HG03460 (cell line): ENCODE measurements at regions not wholly inside any gene's neighbourhood (a gene's known extent, or its start where the extent isn't known, plus 50 kb on each side); places are given as distances from the start of the nearest gene placed in this dataset.

Experiments used
- ATAC-seq: cut with Tn5 transposase; IDR thresholded peaks from one replicate; pipeline ENCODE4 v1.9.1; 2021; ENCODE audit not compliant: unreplicated experiment

DNA sequence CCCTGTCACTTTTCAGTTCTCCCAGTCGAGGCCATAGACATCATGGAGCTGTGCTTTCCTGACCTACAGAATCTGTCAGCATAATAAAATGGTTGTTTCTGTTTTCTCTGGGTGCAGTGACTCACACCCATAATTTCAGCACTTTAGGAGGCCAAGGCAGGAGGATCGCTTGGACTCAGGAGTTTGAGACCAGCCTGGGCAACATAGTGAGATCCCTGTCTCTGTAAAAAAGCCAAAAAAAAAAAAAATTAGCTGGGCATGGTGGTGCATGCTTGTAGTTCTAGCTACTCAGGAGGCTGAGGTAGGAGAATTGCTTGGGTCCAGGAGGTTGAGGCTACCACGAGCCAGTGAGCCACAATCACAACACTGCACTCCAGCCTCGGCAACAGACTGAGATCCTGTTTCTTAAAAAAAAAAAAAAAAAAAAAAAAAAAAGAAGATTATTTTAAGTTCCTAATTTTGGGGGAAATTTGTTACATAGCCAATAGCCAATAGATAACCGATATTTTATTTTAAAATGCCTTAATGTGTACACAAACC lies 196.2 kb downstream of the ADSS2 start:
- ATAC-seq, result no peak

DNA sequence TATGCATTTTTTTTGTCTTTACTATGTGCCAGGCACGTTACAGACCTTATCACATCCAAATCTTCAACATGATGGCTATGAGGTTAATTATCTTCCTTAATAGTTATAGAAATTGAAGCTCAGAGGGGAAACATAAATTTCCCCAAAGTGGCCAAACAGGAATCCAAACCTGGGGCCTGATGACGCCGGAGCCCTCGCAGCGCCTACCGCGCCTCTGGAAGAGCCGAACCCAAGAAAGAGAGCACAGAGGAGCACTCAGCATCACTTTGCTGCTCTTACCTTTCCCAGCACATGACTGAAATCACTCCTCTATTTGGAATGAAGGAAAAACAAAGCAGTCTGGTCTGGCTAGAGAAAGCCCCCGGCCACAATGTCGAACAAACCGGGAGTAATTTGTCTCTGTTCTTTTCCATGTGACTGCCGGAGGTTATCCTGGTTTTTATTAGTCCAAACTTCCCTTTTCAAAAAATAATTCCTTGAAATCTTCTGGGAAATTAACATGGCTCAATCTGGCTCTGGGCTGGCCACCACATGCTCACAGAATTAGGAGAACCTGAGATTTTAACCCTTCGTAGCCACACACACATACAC lies 195.5 kb downstream of the ADSS2 start:
- no peak for ATAC-seq

DNA sequence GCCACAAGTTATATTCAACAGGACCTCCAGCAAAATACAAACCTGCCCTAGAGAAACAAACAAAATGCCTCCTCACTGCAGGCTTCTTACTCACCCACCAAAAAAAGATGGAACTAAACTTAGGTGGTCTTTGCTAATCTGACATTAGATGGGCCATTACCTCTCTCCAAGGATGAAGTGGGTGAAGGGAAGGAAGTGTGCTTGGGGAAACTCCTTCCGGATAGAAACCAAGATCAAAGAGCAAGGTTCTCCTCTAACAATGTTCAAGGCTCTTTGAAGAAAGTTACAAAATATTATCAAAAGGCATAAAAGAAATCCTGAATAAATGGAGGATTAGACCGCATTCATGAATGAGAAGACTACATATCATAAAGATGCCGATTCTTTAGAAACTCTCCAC lies 187.5 kb downstream of the ADSS2 start:
- no peak for ATAC-seq

DNA sequence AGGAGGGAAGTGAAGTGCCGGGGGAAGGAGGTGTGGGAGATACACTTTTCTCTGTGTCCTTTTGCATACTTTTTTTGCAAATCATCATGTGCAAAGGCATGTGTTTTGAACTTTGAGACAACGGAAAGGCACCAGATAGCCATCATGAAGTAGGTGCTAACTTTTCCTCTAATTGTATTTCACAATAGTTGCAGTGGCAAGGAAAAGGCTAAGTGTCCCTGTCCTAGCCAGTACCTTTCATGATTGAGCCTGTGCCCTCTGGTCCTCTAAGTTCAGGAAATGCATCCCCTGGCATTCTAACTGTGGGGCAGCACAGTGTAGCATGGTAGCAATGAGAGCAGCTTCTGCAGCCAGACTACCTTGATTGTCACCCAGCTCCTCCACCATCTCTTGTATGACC lies 186.2 kb downstream of the ADSS2 start:
- no peak for ATAC-seq

DNA sequence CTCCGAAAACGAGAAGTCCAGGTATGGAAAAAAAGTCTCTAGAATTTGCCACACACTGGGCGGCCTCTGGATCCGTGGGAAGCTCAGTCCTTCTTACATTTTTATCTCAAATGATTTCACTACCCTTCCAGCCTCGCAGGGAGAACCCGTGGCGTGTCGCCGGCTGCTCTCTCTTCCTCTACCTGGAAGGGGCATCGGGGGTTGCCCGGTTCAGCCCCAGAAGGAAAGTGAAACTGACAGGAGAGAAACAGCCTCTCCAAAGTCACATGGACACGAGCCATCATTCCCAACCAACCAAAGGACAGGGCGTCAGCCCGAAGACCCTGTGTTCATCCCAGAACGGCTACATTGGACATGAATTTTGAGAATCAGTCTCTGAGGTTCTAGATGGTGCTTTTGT lies 182.5 kb downstream of the ADSS2 start:
- no peak for ATAC-seq

DNA sequence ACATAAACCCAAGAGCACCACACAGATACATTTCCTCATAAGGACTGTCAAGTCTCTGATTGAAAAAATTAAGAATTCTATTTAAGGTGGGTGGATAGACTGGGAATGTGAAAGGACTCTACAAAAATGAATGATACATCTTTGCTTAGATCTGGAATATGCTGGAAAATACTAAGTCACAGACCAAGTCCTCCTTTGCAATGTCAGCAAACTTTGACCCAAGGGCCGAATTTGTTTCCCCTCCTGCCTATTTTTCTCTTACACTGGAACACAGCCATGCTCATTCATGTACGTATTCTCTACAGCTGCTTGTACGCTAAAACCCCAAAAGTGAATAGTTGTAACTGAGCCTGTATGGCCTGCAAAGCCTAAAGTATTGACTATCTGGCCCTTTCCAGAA lies 180.7 kb downstream of the ADSS2 start:
- ATAC-seq, result no peak

DNA sequence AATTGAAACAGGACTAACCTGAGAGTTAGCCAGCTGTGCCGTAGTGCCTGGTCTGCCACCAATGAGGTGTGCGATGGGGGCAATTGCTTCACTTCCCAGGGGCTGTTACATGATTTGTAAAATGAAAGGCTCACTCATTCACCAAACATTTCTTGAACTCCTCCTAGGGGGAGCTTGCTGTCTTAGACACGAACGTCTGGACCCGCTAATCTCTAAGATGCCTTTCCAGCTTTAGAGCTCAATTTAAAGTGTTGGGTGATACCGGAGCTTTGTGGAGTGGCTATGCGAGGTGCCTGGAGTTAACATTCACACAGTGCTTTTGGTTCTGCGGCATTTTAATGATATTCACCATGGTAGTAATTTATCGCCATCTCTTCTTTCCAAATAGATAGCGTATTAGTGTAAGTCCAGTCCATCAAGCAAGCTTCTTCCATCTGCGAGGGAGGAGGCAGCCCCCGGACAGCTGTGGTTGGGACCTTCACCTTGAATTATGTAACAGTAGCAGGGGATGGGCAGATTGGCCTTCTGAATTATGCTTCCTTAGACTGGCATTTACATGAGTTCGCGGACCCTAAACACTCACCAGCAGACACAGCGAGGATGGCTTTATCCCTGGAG lies 179.9 kb downstream of the ADSS2 start:
- ATAC-seq, result no peak

DNA sequence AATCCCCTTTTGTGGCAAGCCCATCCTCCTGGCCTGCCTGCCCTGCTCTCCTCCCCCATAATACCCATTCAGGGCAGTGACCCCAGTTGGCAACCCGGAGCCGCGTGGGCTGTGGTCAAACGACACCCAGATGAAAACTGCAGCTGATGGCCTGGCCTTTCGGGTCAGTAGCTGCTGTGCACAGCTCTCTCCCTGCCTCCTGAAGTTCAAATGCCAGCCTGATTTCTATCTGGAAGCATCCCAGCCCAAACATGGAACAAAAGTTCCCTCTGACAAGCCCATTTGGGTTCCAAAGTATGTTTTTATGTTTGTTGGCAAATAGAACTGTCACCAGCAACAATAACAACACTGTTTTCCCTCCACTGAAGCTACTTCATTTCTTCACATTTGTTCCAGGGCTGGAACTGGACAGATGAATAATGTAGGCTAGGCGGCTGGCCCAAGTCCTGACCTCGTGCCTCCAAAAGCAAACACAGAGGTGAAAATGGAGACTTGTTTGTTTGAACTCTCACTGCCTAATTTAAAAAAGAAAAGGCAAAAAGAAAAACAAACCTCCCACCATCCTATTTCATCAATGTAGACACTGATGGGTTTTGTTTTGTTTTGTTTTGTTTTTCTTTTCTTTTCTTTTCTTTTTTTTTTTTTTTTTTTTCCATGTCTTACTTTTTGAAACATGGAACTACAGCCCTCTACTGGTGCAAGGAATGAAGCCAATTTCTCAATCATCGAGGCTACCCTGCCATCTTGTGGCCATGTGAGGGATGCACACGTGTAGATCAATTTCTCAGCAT lies 179.0 kb downstream of the ADSS2 start:
- ATAC-seq, result peak; percentile 86

DNA sequence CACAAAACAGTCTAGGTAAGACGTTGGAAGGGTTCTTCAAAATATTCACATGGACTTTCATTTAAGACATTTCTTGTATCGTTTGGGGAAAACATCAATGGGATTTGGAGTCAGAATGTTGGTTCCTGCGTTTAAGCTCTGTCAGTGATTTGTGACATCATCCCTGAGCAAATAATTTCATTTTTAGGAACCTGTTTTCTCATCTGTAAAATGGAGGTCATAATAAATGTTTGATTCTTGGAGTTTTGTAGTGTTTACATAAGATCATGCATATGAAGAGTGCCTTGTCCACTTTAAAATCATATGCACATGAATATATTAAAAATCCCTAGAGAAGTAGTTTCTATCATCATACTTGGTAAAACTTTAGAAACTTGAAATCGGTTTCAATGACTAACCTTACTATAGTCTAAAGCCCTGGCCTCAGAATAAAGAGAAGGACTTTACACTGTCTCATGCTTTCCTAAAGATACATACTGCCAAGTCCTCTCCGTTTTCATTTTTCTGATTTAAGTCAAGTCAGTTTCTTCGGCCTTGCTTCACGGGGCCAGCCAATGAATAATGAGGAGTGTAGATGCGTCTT lies 178.4 kb downstream of the ADSS2 start:
- no peak for ATAC-seq

DNA sequence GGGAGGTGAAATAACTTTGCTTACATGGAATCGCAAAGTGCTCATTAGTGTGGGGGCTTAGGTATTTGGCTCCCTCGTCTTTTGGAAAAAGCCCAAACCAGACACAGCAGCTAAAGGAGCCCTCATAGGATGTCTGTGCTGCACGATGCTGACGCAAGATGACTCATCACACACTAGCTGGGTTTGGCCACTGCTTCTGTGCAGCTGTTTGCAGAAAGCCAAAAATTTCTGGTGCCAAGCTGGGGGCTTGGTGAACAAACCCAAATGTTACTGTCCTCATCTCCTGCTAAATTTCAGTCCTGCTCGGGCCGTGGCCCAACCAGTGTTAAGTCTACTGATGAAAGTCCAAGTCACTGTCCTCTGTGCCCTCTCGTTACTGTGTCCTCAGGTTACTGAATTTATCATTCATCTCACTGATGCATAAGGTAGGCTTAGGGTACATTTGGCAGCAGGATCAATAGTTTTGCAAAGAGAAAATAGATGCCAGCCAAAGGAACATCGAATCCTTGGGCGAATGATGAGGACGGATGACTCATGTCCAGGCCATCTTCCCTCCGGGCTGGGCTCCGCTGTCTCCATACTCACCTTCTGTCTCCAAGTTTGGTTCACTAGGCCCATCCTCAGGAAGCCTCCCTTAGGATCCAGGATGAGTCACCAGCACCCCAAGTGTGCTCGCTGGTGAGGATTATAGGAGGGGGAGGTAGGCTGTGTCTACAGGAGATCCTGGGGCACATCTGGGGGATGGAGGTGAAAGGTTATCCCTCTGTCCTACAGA lies 177.7 kb downstream of the ADSS2 start:
- ATAC-seq, result no peak

DNA sequence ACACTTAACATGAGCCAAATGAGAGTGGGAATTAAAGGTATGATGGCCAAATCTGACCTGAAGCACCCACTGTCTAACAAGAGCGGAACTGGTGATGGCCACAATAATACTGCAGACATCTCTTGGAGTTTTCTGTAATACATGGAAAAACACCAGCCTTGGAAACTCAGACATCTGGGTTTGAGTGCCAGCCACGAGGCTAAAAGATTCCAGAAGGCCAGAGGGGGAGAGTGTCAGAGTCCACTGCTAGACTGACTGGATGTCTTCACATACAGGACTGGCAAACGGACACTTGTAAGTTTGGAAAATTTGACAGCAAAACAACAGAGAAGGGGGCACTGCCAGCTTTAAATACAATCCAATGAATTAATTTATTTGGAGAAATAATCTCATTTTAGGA lies 175.1 kb downstream of the ADSS2 start:
- no peak for ATAC-seq

DNA sequence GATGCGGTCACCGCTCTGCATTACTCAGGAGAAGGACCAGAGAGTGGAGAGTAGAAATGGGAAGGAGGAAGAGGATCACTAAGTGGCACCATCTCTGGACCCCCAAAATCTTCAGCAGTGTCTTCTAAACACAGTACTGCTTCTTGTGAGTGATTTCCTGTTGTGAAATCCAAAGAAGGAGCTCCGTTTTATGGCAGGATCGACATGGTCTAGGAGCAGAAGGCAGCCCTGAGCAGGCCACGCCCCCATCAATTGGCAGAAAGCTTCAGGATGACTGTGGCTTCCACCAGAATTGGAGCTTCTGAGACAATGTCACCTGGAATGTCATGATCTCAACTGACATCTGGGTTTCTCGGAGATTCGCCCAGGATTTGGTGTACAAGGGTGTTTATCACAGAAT lies 171.5 kb downstream of the ADSS2 start:
- ATAC-seq, result no peak

DNA sequence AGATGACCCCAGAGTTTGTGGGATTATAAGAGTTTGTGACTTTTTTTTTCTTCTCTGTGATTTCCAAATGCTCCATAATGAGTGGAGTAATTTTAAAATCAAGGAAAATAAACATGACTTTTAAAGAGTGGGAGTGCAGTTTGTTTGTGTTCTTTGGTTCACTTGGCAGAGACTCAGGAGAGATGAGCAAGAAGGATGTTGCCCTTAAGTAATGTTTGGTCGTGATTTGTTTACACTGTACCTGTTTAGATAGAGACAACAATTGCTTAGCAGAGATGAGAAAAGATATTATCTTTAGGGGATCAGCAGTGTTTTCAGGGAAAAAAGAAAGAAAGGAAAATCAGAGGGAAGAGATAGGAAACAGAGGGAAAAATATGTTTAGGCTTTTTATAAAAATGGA lies 170.8 kb downstream of the ADSS2 start:
- no peak for ATAC-seq

DNA sequence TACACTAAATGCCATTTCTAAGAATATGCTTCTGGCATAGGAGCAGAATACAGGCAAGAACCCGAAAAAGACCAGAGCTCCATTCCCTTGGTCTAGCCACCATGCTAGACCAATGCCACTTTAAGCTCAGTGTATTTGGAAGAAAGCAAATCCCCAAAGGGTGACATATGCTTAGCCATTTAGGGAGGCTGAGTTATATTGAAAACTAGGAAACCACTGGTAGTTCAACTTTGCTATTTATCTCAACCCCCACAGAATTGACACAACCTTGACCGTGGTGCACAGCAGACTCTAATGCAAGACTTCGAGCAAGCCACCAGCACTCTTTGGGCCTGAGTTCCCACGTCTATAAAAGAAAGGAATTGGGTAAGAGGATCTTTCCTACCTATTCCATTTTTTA lies 167.9 kb downstream of the ADSS2 start:
- ATAC-seq, result no peak

DNA sequence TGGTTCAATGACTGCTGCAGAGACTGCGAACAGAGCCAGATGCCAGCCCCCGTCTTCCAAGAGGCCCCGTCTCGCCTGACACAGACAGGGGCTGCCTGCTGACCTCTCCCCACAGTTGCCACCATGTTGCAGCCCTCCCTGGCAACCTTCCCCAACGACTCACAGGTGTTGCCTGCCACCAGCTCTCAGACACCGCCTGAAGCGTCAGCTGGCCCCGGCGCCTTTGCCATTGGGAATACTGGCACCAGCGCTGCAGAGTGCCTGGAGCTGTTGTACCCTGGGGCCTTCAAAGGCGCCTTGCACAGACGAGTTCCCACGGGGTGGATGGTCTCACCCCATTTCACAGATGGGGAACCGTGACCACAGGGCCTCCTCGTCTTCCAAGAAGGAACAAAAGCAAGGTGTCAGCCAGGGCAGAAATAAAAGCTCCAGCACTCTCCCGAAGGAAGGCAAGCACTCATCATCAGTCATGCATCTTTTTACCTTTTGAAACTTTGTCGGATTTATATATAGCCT lies 167.0 kb downstream of the ADSS2 start:
- ATAC-seq, result no peak

DNA sequence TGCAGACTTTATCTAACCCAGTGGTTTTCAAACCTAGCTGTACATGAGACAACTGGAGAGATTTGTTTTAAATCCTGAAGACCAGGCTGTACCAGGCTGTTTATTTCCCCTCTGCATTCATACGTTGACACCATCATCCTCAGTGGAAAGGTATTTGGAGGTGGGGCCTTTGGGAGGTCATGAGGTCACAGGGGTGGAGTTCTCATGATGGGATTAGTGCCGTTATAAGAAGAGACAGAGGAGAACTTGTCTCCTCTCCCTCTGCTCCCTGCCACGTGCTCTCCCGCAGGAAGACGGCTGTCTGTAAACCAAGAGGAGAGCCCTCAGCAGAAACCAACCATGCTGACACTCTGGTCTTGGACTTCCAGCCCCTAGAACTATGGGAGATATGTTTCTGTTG lies 165.4 kb downstream of the ADSS2 start:
- ATAC-seq, result no peak

DNA sequence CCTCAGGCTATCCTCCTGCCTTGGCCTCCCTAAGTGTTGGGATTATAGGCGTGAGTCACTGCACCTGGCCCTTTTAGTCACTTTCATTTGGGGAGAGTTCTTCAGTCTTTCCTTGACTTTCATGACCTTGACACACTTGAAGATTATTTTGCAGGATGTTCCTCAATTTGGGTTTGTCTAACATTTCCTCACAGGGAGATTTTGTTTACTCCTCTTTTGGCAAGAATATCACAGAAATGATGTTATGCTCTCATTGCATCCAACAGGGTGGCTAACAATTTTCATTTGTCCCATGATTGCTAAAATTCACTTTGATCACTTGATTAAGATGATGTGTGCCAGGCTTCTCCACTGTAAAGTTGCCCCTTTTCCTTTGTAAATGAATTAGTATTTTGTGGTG lies 164.0 kb downstream of the ADSS2 start:
- ATAC-seq, result no peak

DNA sequence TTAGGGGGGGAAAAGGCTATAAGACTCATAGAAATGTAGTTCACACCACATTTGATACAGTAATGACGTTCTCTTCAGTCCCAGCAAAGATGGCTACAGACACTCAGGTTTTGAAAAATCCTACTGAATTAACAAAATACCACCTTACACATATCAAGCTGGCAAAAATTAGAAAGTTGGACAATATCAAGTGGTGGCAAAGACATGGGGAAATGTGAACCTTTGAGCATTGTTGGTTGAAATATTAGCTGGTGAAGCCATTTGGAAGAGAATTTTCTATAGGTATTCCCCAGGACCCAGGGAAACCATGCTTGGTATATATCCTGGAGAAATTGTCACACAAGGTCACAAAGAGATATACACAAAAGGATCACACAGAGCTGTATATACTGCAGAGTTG lies 163.0 kb downstream of the ADSS2 start:
- ATAC-seq, result no peak

DNA sequence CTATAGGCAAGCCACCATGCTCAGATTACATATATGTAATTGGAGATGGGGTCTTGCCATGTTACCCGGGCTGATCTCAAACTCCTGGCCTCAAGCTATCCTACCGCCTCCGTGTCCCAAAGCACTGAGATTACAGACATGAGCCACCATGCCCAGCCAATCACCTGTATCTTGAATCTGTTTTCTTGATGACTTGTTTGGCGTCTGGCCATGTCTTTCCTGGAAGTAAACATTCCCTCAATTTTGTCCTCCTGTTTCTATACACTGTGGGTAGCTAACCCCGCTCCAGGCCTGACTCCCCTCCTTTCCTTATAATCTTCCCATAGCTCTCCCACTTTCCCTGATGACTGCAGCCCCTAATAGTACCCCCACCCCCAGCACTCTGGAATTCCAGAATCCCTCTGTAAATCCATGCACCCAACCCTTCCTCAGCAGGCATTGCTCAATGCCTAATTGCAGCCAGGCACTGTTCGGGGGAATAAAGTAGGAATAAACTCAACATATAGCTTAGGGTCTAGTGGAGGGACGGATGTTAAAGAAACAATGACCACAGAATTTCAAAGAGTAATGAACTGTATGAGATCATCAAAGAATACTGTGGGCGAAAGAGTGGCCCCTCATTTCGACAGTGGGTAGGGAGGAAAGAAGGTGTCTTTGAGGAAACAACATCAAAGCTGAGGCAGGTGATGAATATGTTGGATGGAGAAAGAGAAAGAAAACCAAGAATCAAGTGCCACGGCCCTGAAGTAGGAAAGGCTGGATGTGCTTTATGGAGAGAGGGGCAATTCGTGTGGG lies 161.5 kb downstream of the ADSS2 start:
- ATAC-seq, result no peak
